Globus pallidus (tissue), 1 donor: ENCODE measurements at regions not wholly inside any gene's neighbourhood (a gene's known extent, or its start where the extent isn't known, plus 50 kb on each side); places are given as distances from the start of the nearest gene placed in this dataset.

Source experiments
- DNase-seq: peaks from one replicate; pipeline ENCODE4 v3.0.0-alpha.2; 2015; ENCODE audit warnings: low spot score

DNA sequence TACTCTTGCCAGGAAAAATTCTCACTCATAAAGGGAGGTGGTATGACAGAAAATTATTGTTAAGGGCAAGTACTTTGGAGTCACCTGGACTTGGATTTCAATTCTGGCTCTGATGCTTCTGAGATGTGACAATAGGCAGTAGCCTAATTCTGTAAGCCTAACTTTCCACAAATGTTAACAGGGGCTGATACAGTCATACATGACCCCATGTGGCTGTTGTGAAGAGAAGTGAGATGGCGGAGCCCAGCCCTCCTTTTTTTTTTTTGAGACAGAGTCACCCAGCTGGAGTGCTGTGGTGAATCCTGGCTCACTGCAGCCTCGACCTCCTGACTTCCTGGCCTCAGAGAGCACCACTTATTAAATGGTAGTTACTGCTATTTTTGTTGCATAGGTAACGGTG is 54.4 kb upstream of the IRF2 start:
- no peak for DNase-seq

DNA sequence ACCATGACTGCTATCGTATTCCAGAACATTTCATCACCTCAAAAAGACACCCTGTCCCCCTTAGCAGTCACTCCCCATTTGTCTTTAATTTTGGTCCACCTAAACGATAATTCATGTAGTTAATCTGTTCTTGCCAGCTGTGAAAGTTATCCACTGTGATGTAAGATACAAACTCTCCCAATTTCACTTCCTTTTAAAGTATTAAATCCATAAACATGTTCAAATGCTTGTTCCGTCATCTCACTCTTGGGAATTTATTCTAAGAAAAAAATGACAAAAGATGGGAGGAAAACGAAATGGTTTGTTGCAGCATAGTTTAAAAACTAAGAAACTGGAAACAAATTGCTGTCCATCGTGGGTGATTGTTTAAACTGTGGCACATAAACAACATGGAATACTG is 53.7 kb upstream of the IRF2 start:
- no peak for DNase-seq

DNA sequence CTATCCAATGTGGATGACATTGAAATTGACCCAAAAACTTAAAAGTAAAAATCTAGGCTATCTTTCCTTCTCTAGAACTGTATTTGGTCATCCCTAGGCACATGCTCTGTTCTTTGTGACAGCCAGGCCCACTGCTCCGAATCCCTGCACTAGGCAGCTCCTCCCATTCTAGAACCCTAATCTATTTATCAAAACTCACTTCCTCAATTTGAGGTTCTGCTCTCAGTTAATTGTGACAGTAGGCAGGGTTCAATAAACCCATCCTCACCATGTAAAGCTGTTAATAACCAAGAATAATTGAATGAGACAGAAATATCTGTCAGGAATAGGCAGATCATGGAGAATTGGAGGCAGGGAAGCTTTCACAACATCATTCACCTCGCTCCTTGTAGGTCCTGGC is 51.9 kb upstream of the IRF2 start:
- DNase-seq, result no peak
